GM12878 (cell line): ENCODE measurements at regions not wholly inside any gene's neighbourhood (a gene's known extent, or its start where the extent isn't known, plus 50 kb on each side); places are given as distances from the start of the nearest gene placed in this dataset.

ENCODE experiments used
- ATAC-seq: fragments of 200-7000 bp; cut with Tn5 transposase; 3 replicates; pipeline ENCODE4 v1.9.1; 2020; ENCODE audit warnings: mild to moderate bottlenecking, moderate library complexity
- BruUV-seq: library from RNA; stranded (reverse); fragments of 400-500 nt; replicated peaks from 2 replicates; lab custom pipeline; 2021; lab: Mats Ljungman, UMichigan
- CTCF ChIA-PET: fragments of 300-600 bp; sonication (Branson Sonifier 250); formaldehyde crosslinking; extraction: SDS; loops from one replicate; lab custom pipeline; 2021; ENCODE audit warnings: inconsistent platforms; lab: Yijun Ruan, JAX
- POLR2A ChIA-PET: fragments of 350-600 bp; formaldehyde crosslinking; extraction: SDS; loops from one replicate; lab custom pipeline; 2021; ENCODE audit warnings: inconsistent platforms; lab: Charles Lee
- RAD21 ChIA-PET: fragments of 300-600 bp; sonication (Branson Sonifier 250); formaldehyde crosslinking; loops from one replicate; lab custom pipeline; 2023; ENCODE audit warnings: antibody characterized with exemption; ENCODE audit not compliant: unreplicated experiment; lab: Charles Lee
- SMC1A ChIA-PET: fragments of 300-600 bp; sonication (Branson Sonifier 250); formaldehyde crosslinking; loops from one replicate; lab custom pipeline; 2023; ENCODE audit not compliant: unreplicated experiment, uncharacterized antibody; lab: Charles Lee
- DNase-seq: peaks from one replicate; pipeline ENCODE4 v3.0.0-alpha.2; 2011; ENCODE audit warnings: low read depth, low spot score
- FAIRE-seq: peaks from 3 replicates; lab custom pipeline; 2011; peaks lifted over from hg19 to GRCh38; lab: Jason Lieb, UNC
- H2AFZ ChIP-seq: 2 replicates; pipeline ENCODE4 v1.6.0; 2011; ENCODE audit warnings: low read depth, low read length, control low read depth; ENCODE audit not compliant: control insufficient read depth
- H3K27ac ChIP-seq: 2 replicates; pipeline ENCODE4 v1.5.1; 2011; ENCODE audit warnings: control low read depth; ENCODE audit not compliant: control insufficient read depth, insufficient read depth
- H3K27me3 ChIP-seq, 2 experiments: replicated peaks in 1 of 2; 2 replicates each; pipeline versions ENCODE4 v1.6.0 to v1.6.1; 2011; ENCODE audit warnings: low read length in 1 of 2; ENCODE audit not compliant: control insufficient read depth in 2 of 2, insufficient read depth in 2 of 2
- H3K36me3 ChIP-seq, 2 experiments: 2 replicates each; pipeline ENCODE4 v1.5.1; 2011; ENCODE audit warnings: low read length in 1 of 2; ENCODE audit not compliant: control insufficient read depth in 2 of 2, insufficient read depth in 2 of 2
- H3K4me1 ChIP-seq: 2 replicates; pipeline ENCODE4 v1.6.1; 2011; ENCODE audit warnings: mild to moderate bottlenecking, low read length, moderate library complexity, mixed read lengths; ENCODE audit not compliant: control insufficient read depth, insufficient read depth
- H3K4me2 ChIP-seq: 2 replicates; pipeline ENCODE4 v1.6.0; 2011; ENCODE audit warnings: control low read depth; ENCODE audit not compliant: control insufficient read depth, insufficient read depth
- H3K4me3 ChIP-seq: fragments of 200-600 bp; sonication (generic); 2 replicates; pipeline ENCODE4 v1.5.1; 2016
- H3K79me2 ChIP-seq: 2 replicates; pipeline ENCODE4 v1.6.0; 2011; ENCODE audit warnings: low read length; ENCODE audit not compliant: control insufficient read depth, insufficient read depth
- H3K9ac ChIP-seq: 2 replicates; pipeline ENCODE4 v1.8.0; 2011; ENCODE audit warnings: low read length, control low read depth, mixed read lengths; ENCODE audit not compliant: control insufficient read depth, insufficient read depth
- H3K9me3 ChIP-seq: replicated peaks from 3 replicates; pipeline ENCODE4 v1.5.1; 2011; ENCODE audit warnings: mild to moderate bottlenecking, low read length; ENCODE audit not compliant: control insufficient read depth, insufficient read depth
- H4K20me1 ChIP-seq: 2 replicates; pipeline ENCODE4 v1.6.0; 2011; ENCODE audit not compliant: control insufficient read depth, insufficient read depth
- CBX5 ChIP-seq: sonication (generic); IDR thresholded peaks from 2 replicates; pipeline ENCODE4 v1.6.1; 2016; ENCODE audit warnings: low read depth, moderate library complexity, mild to moderate bottlenecking, inconsistent platforms
- E2F4 ChIP-seq: IDR thresholded peaks from 2 replicates; pipeline ENCODE4 v1.6.1; 2012; ENCODE audit warnings: low read depth, low read length, improper control_type of control experiment
- ESRRA ChIP-seq: IDR thresholded peaks from 2 replicates; pipeline ENCODE4 v1.6.1; 2012; ENCODE audit warnings: mild to moderate bottlenecking, low read length, improper control_type of control experiment
- FOXK2 ChIP-seq: fragments of 450-650 bp; IDR thresholded peaks from 2 replicates; pipeline ENCODE4 v1.6.1; 2017; ENCODE audit warnings: mild to moderate bottlenecking, moderate library complexity
- NR2C1 ChIP-seq: fragments of 450-650 bp; IDR thresholded peaks from 2 replicates; pipeline ENCODE4 v1.6.1; 2017; ENCODE audit warnings: antibody characterized with exemption, mild to moderate bottlenecking, moderate library complexity
- NRF1 ChIP-seq: conservative IDR thresholded peaks from 2 replicates; pipeline ENCODE4 v1.6.1; 2011; ENCODE audit warnings: mild to moderate bottlenecking, low read depth, low read length, improper control_type of control experiment
- USF1 ChIP-seq: IDR thresholded peaks from 2 replicates; pipeline ENCODE4 v1.6.1; 2011; ENCODE audit warnings: borderline replicate concordance, low read depth, mild to moderate bottlenecking, moderate library complexity, mixed read lengths, low read length; ENCODE audit not compliant: insufficient read depth; ENCODE audit errors: extremely low read length
- USF2 ChIP-seq: IDR thresholded peaks from 2 replicates; pipeline ENCODE4 v1.6.1; 2011; ENCODE audit warnings: low read depth, low read length, improper control_type of control experiment, borderline replicate concordance
- WGBS: methylation state at CpG from one replicate; pipeline ENCODE4 v1.1.6; 2016; ENCODE audit warnings: low lambda C conversion rate; ENCODE audit not compliant: insufficient replicate concordance, insufficient coverage; ENCODE audit errors: missing lambda C conversion rate; 5-methylcytosine and 5-hydroxymethylcytosine counted together
- in situ Hi-C: fragments of 300-500 bp; cut with MboI; formaldehyde crosslinking; loops from 9 replicates; pipeline ENCODE4 v1.14.3; 2018; ENCODE audit warnings: mixed read lengths
- intact Hi-C: fragments of 100-400 bp; cut with micrococcal nuclease; formaldehyde crosslinking; loops from one replicate; pipeline ENCODE4 v1.14.2; 2022; ENCODE audit not compliant: unreplicated experiment
- TF ChIP-seq, protein P1 (sequence below): fragments of 450-650 bp; IDR thresholded peaks from 2 replicates; pipeline ENCODE4 v1.6.1; 2017; ENCODE audit warnings: mild to moderate bottlenecking, moderate library complexity
- TF ChIP-seq, protein P2 (sequence below), 3 experiments: IDR thresholded peaks in 2 of 3; conservative IDR thresholded peaks in 1 of 3; 2 replicates each; pipeline ENCODE4 v1.5.1; 2011; ENCODE audit warnings: low read depth in 3 of 3, low read length in 3 of 3, mild to moderate bottlenecking in 3 of 3, control low read depth in 2 of 3, moderate library complexity in 2 of 3, inconsistent platforms in 1 of 3, mixed read lengths in 1 of 3; ENCODE audit not compliant: control insufficient read depth in 2 of 3, insufficient read depth in 1 of 3; ENCODE audit errors: extremely low read depth in 1 of 3

DNA sequence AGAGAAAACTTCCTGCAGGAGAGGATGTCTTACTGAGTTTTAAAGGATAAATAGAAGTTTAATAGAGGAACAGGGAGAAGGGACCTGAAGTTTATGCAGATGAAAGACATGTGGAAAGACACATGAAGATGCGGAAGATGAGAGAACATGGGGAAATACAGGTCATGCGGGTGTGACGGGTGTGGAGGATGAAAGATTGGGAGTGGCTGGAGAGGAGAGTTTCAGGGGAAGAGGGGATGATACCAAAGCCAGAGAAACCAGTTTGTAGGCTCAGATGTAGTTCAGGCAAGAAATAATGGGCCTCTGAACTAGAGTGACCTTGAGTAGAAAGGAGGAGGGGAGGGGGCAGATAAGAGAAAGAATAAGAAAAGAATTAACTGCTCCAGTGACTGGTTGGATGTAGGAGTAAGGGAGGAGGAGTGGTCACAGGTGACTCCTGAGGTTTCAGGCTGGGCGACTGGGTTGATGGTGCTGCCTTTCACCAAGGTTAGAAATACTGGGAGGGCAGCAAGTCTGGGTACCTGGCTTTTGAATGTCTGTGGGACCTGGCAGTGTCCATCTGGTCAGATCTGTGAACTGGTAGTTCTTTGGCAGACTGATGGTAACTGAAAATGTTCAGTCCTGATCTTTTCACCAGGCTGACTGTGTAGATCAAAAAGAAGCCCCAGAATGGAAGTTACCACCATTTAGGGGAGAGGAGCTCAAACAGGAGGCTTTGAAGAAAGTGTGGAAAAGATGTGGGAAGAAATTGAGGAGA lies 69.4 kb downstream of the TET3 start (continued):
- TF ChIP-seq, protein P1, sequence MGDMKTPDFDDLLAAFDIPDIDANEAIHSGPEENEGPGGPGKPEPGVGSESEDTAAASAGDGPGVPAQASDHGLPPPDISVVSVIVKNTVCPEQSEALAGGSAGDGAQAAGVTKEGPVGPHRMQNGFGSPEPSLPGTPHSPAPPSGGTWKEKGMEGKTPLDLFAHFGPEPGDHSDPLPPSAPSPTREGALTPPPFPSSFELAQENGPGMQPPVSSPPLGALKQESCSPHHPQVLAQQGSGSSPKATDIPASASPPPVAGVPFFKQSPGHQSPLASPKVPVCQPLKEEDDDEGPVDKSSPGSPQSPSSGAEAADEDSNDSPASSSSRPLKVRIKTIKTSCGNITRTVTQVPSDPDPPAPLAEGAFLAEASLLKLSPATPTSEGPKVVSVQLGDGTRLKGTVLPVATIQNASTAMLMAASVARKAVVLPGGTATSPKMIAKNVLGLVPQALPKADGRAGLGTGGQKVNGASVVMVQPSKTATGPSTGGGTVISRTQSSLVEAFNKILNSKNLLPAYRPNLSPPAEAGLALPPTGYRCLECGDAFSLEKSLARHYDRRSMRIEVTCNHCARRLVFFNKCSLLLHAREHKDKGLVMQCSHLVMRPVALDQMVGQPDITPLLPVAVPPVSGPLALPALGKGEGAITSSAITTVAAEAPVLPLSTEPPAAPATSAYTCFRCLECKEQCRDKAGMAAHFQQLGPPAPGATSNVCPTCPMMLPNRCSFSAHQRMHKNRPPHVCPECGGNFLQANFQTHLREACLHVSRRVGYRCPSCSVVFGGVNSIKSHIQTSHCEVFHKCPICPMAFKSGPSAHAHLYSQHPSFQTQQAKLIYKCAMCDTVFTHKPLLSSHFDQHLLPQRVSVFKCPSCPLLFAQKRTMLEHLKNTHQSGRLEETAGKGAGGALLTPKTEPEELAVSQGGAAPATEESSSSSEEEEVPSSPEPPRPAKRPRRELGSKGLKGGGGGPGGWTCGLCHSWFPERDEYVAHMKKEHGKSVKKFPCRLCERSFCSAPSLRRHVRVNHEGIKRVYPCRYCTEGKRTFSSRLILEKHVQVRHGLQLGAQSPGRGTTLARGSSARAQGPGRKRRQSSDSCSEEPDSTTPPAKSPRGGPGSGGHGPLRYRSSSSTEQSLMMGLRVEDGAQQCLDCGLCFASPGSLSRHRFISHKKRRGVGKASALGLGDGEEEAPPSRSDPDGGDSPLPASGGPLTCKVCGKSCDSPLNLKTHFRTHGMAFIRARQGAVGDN, result no peak
- no peak for TF ChIP-seq ESRRA
- TF ChIP-seq, all 136 proteins: peak for 0

GRCh38 chr2:74059137-74059775 lies 74.5 kb downstream of the TET3 start:
- in situ Hi-C loops, result no loop called here
- ChIA-PET RAD21 (interaction anchor here (1.3 kb wide), 1 partner anchor 151 kb away, joined by 4 read pairs; no protein-coding TSS in a partner anchor), SMC1A (interaction anchor here (1.6 kb wide), 1 partner anchor 16 kb away, joined by 7 read pairs; no protein-coding TSS in a partner anchor), POLR2A (no interaction called here), CTCF (no interaction called here)
- Histone ChIP-seq H2AFZ (no peak overlapping the region), H3K4me1 (no peaks in the 10 kb centered on the region), H4K20me1 (no peaks in the 10 kb centered on the region), H3K79me2 (peaks cover 17% of the 10 kb centered on the region), H3K27me3 (no peaks in the 10 kb centered on the region), H3K36me3 (peaks cover 2 to 23% of the 10 kb centered on the region in 2 experiments; a peak in 3 of 4 replicates), H3K27ac (no peak overlapping the region), H3K9me3 (no peaks in the 10 kb centered on the region; the same call in 2 of the 3 replicates), H3K9ac (no peak overlapping the region), H3K4me2 (no peak overlapping the region), H3K4me3 (no peak overlapping the region)
- FAIRE-seq, result no peak
- intact Hi-C loops, result no loop called here
- DNase-seq, result no peak
- over 99% methylated on average over 7 of the region's 7 CpGs for WGBS
- BruUV-seq, result no TSS peak
- no peak for ATAC-seq
- TF ChIP-seq NRF1 (no peak), E2F4 (no peak), USF1 (no peak), USF2 (no peak), CBX5 (no peak), NR2C1 (no peak), FOXK2 (no peak)
- TF ChIP-seq, protein P2, sequence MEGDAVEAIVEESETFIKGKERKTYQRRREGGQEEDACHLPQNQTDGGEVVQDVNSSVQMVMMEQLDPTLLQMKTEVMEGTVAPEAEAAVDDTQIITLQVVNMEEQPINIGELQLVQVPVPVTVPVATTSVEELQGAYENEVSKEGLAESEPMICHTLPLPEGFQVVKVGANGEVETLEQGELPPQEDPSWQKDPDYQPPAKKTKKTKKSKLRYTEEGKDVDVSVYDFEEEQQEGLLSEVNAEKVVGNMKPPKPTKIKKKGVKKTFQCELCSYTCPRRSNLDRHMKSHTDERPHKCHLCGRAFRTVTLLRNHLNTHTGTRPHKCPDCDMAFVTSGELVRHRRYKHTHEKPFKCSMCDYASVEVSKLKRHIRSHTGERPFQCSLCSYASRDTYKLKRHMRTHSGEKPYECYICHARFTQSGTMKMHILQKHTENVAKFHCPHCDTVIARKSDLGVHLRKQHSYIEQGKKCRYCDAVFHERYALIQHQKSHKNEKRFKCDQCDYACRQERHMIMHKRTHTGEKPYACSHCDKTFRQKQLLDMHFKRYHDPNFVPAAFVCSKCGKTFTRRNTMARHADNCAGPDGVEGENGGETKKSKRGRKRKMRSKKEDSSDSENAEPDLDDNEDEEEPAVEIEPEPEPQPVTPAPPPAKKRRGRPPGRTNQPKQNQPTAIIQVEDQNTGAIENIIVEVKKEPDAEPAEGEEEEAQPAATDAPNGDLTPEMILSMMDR (IDR thresholded peaks at IDR 0.05 in 2 of 3, conservative IDR thresholded peaks at IDR 0.05 in 1 of 3; ENCODE audit: control insufficient read depth in 2 of 3, extremely low read depth in 1 of 3, insufficient read depth in 1 of 3, low read depth in 3 of 3, low read length in 3 of 3), result no peak
